ENCODE measurements at regions not wholly inside any gene's neighbourhood (a gene's known extent, or its start where the extent isn't known, plus 50 kb on each side); places are given as distances from the start of the nearest gene placed in this dataset.
A peak's percentile ranks its signal among the peaks of the same experiment; 100 is the strongest.
"Not testable (repeated sequence)": the region's sequence is repeated elsewhere in the genome, so short reads cannot be mapped to it uniquely, and the experiment has no call there.

DNA sequence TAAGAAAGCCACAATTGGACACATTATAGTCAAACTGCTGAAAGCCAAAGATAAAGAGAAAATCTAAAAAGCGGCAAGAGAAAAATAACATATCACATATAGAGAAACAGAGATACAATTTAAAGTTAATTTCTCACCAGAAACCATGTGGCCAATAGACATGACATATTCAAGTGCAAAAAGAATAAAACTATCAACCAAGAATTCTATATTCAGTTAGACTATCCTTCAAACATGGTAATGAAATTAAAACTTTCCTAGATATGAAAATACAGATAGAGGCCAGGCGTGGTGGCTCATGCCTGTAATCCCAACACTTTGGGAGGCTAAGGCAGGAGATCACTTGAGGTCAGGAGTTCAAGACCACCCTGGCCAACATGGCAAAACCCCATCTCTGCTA lies 129.1 kb upstream of the RNF32 start:
- DNase-seq = no peak

DNA sequence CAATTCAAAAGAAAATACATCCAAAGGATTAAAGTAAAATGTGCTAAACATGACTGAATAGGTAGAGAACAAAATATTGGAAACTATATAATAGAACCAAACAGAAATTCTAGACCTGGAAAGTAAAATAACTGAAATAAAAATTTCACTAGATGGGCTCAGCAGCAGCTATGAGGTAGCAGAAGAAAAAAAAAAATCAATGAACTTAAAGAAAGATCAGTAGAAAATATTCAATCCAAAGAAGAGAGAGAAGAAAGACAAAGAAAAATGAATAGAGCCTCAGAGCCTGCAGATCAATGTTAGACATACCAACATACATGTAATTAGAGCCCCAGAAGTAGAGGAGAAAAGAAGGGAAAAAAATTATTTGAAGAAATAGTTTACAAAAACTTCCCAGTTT lies 129.6 kb upstream of the RNF32 start:
- DNase-seq = no peak

DNA sequence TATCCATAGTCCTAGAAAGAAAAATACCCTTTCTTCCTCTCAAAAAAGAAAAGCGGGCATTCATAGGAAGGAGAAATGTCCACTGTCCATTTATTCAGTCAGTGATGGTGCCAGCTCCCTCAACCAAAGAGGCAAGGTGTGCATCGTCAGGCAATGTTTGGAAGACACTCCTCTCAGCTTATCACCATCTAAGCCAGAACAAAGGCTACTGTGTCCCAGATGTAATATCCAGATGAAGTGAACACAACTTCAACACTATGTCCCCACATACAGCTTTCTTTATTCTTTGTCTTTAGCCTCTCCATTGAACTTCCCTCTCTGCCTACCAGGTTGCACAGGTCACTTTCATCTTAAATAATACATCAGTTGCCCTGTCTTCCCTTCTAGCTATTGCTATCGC lies 131.4 kb upstream of the RNF32 start:
- DNase-seq = no peak

DNA sequence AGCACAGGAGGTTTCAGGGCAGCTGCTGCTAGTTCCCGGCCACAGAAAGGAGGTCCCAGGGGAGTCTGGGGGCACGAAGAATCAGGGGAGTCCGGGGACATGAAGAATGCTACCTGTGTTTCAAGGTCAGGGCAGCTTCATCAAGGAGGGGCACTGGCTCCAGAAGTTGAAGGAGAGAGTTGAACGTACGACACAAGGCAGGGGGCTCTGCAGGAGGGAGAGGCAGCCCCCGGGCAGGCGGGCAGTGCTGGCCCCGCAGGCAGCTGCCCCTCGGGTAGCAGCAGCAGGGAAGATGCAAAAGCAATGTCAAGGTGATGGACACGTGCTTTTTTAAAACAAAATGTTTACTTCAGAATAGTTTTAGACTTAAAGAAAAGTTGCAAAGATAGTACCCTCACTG lies 134.7 kb upstream of the RNF32 start:
- no peak for DNase-seq

DNA sequence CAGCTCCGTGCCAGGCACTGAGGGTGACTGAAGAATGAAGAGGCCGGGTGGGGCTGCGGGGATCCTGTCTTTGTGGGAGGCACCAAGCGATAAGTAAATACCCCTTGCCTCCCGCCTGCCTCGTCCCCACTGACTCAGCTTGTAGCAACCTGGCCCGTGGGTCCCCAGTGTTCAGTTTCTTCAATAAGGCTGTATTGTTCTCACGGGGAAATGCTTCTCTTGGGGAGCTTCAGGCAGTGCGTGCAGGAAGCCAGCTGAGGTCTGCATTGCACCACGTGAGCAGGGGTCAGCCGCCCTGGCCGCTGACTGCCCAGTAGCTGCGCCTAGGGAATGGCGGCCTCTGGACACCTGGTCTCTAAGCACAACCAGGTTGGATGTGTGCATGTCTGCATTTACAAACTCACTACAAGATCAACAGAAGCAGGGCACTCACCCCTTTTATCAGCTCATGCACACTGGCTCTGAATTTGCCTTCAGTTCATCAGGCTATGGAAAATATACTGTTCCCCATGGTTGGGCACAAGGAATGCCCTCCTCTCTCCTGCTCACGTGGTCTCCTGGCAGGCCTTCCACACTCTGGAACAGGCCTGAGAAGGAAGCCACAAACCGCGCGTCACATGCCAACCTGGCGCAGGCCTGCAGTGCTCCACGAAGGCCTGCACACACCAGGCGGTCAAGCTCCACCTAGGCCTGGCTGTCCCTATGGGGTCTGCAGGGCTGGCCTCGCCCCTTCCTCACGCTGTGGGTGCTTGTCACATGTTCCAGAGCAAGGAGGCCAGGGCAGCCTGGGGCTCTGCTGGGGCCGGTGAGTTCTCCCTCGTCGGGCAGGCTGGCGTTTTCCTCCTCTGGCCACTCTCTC lies 135.7 kb upstream of the RNF32 start:
- no peak for DNase-seq

DNA sequence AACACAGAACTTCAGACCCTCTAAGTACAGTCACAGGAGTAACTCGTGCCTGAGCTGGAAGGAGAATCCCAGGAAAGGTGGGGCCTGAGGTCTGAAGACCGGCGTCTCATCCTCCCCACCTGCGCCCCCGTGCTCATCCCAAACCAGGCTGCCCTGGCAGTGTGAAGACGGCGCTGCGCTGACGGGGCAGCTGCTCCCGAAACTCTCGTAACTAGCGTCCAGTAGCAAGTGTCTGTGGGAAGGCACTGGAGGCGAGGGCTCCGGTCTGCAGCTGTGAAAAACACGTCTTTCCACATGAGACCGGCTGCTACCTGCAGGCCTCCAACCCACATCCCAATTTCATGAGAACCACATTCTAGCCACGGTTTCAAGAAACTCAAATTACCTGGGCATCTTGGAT lies 136.6 kb upstream of the RNF32 start:
- no peak for DNase-seq

DNA sequence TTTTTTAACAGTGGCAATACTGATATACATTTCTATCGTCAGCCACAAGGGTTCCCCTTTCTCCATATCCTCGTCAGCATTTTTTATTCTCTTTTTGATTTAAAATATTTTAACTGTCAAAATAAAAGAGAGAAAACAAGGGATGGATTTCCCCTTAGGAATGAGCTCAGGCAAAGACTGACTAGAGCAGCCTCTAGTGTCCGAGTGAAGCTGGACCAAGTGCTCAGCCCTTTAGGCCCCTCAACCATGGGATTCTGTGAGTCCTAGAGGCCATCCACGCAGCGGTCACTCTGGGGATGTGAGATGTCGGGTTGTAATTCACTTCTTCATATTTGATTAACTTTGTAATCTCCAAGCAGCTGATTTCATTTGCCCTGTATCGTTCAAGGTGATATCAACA lies 137.4 kb upstream of the RNF32 start:
- no peak for DNase-seq

DNA sequence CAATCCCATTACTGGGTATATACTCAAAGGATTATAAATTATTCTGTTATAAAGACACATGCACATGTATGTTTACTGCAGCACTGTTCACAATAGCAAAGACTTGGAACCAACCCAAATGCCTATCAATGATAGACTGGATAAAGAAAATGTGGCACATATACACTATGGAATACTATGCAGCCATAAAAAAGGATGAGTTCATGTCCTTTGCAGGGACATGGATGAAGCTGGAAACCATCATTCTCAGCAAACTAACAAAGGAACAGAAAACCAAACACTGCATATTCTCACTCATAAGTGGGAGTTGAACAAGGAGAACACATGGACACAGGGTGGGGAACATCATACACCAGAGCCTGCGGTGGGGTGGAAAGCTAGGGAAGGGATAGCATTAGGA lies 138.8 kb upstream of the RNF32 start:
- not testable (repeated sequence) for DNase-seq

DNA sequence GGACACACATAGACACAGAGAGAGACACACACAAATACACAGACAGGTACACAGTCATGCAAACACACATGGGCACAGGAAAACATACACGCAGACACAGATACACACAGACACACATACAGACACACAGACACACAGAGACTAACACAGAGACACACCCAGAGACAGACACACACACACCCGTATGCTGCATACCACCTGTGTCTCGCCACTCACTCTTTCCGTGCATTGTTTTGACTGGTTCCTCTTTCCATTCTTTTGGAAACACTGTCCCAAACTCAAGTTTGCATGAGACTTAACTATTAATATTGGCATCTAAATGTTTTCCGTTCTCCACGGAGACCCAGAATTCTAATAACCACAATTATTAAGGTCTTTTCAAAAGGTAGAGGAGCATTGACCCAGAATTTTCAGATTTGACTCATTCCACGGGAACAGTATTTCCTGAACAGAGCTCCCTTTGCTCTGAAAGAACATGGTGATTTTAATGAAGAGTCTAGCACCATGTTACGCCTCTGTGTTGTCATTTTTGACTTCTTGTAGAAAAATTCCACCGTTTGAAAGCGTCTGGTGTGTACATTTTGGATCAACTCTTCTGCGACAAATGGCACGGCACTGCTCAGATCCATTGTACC lies 141.2 kb upstream of the RNF32 start:
- DNase-seq = no peak

DNA sequence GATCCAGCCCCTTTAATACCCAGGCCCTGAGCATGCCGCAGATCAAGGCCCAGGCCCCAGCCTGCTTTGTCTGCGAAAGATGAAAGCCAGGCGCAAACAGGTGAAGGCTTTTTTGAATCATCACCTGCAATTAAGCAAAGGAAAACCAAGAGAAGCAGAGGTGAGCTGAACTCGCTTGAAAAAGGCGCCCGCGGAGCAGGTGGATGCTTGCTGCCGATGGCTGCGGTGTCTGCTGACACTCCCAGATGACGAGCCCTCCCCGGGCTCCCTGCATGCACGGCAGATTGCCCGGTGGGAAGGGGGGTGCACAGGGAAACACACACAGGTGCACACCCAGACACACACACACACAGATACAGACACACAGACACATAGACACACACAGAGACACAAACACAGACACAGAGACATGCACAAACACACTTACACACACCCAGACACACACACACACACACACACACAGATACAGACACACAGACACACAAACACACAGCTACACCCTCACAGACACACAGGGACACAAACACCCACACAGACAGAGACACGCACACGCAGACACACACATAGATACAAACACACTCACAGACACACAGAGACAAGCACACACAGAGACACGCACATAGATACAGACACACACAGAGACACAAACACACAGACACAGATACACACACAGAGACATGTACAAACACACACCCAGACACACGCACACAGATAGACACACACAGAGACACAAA lies 142.6 kb upstream of the RNF32 start:
- no peak for DNase-seq

DNA sequence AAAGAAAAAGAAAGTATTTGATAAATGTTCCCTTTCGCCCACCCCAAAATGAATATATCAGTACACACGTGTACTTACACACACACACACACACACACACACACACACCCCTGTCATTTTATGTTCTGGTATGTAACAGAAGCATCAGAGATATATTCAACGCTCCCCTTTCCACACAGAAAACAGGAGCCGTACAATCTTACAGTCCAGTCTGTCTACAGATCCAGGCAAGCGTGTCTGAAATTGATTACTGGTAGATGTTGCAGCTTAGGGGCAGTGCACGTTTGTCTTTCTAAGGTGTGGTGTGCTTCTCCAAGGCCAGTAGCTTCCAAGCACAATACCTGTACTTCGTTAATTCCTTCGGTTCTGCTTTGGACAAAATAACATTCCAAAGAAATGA lies 143.7 kb upstream of the RNF32 start:
- DNase-seq = no peak

DNA sequence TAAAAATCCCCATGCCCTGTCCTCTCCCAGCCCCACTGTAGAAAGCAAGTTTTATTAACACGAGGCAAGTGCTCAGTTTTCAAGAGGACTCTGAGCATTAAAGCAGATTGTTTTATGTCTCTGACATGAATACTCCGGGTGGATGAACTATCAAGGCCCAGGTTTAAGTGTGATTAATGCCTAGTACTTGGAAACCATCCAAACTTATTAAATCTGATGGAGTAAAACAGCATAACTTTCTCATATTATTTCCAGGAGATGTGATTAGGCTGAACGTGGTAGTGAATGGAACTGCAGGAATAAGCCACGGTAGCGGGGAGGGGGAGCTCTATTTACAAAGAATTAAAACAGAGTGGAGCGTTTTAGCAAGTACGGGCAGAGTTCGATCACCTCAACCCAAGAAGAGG lies 144.2 kb upstream of the RNF32 start:
- DNase-seq = no peak

DNA sequence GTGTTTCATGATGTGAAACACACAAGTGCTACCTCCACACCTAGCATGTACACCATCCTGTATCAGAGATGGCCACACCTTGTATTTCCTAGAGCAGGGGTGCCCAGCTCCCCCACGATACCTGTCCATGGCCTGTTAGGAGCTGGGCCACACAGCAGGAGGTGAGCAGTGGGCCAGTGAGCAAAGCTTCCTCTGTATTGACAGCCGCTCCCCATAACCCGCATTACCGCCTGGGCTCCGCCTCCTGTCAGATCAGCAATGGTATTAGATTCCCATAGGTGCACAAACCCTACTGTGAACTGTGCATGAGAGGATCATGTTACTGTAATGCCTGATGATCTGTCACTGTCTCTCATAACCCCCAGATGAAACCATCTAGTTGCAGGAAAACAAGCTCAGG lies 145.6 kb upstream of the RNF32 start:
- no peak for DNase-seq

DNA sequence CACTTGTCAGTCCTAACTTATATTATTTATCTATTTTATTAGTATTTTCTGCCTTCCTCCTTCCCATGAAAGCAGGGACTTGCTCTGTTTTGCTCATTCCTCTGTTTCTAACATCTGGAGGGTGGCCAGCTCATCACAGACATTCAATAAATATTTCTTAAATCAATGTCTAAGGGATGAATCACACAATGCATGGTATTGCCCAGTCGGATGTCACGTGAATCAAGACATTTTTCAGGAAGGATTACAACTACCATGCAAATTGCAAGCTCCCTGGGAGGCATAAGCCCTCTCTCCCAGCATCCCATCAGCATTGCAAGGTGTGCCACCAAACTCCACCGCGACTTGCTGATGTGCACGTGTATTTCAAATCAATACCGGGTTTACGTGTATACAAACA lies 146.6 kb upstream of the RNF32 start:
- DNase-seq = no peak

DNA sequence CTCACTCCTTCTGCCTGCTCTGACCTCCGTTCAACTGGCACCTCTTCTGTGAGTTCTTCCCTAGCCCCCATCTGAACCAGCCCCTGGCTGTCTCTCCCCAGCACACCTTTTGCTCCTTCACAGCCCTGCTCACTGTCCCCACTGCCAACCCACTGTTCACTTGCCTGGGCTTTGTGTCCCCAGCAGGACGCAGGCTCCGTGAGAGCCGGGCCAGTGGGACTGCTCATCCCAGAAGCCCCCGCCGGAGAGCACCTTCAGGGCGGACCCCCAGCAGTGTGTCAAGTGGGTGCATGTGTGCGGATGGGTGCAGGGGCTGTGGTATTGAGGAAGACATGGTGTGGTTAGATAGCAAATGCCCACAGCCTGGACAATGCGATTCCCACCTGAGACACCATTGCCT lies 148.4 kb upstream of the RNF32 start:
- no peak for DNase-seq

DNA sequence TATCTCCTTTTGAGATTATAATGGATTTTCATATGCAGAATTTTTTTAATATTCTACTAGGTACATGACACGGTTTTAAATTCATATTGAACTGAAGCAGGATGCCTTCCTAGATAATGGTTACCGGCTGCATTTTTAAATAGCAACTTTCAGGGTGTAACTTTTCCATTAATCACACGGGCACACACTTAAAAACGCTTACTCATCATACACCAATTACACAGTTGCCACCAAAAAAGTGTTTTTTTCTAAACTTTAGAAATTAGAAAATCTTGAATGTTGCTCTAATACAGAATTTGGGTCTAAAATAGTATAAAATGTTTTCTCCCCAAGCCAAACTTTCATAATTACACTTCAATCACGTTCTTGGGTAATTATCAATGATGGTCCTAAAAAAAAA lies 149.1 kb upstream of the RNF32 start:
- no peak for DNase-seq

DNA sequence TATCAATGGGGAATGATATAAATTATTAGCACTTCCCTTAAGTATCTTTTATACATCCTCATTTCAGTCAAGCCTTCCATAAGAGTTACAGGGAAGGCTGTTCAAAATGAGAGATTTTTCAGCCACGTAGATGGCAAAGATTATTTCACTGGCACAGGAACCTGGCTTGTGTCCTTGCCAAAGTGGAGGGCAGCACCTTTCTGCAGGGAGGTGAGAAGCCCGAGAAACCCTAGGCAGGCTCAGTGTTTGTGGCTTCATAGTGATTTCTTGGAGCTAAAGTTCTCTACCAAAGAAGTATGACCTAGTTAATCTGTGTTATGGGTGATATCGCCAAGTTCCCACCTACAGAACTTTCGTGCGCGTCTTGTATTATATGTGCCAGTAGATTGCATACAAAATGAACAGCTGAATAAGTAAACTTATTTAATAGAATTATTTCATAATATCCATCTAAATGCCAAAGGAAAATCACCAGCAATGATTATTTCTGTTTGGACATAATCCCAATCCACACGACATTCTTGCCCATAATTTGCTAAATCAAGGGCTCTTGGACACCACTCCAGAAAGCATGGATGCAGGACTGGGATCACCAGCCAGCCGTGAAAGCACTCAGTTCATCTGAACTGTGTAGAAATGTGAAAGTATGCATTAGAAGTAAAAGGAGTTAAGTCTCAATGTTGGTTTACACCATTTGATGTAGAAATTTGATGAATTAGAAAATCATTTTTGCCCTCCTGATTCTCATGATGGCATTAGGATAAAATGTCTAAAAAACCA lies 150.4 kb upstream of the RNF32 start:
- DNase-seq = no peak

DNA sequence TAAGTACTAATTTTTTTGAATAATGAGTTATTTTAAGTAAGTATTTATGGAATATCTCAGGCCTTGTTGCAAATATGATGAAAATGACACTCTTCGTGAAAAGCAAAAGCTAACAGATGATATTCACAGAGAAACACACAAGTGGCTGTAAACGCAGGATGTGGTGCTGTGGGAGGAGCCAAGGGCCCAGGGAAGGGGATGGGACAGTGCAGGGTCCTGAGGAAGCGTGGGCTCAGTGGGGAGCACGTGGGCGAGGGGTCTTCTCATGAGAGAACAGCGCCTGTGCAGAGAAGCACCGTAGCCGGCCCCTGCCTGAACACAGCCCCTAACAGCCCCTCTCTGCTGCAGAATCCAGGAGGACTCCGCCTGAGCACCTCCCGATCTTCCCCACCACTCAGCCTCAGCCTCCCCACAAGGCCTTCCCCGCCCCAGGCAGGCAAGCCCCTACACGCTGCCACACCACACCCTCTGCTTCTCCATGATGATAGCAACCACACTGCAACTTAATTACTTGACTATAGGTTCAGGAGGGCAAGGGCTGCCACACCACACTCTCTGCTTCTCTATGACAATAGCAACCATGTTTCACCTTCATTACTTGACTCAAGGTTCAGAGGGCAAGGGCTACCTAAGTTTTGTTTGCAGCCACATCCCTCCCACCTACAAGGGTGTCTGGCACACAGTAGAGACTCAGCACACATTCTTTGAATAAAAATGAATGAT lies 152.6 kb upstream of the RNF32 start:
- no peak for DNase-seq

DNA sequence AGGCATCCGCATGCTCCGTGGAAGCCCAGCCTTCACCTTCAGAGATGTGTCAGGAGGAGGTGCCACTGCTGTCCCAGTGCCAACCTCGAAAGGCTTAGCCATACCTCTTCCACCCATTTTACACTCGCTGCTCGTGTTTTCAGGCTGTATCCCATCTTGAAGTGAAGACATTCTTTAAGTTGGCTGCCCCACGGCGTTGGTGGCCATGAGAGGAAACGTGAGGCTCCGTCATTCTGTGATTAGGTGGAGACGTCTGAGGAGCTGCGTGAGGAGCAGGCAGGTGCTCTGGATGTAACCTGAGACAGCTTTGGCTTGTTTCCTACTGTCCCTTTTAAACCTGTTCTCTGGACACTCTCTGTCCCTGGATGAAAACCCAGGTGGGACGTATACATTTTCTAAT lies 159.9 kb upstream of the RNF32 start:
- no peak for DNase-seq

DNA sequence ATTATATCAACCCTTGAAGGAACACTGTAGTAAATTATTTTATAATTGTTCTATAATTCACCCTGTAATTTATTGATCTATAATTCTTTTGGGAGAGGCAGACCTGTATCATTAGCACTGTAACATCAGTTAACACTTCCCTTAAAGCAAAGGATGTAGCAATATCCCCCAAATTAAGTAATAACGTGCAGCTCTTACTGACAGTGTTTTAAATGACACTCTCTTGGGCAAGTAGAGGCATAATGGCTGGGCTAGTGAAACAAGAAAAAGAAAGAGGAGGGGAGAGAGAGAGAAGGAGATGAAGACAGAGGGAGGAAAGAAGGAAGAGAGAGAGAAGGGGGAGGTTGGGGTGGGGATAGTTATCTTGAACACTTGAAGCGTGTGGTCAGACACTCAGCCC lies 161.0 kb upstream of the RNF32 start:
- DNase-seq = no peak

DNA sequence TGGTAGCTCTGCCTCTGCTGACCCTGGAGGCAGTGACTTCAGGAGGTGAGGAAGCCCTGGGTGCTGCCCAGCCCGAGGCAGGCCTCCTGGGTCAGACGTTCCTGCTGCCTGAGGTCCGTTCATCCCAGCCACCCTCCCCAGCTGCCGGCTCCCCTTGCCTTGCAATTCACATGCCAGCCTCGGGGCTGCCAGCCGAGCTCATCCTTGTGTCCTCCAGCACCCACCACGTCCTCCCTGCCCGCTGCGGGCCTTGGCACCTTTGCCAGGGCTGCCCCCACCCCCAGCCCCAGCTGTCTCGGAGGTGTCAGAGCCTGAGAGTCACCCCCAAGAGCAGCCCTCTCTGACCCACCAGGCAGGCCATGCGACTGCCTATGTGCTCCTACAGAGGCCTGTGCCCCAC lies 162.1 kb upstream of the RNF32 start:
- DNase-seq = no peak

DNA sequence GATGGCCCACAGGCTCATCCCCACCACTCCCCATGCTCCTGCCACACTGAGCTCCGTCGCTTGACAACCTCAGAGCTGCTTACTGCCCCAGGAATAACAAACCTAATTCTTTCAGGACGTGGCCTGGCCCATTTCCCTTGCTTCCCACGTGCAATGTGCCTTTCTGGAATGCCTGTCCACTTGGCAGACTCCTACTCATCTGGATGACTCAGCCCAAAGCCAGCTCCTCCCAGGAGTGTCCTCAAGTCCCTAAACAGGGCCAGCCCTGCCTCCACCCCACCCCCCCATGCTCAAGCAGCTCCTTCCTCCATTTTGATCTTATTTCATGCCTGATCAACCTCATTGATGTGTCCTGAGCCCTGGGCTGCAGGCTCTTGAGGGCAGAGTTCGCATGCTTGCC lies 164.9 kb upstream of the RNF32 start:
- no peak for DNase-seq

DNA sequence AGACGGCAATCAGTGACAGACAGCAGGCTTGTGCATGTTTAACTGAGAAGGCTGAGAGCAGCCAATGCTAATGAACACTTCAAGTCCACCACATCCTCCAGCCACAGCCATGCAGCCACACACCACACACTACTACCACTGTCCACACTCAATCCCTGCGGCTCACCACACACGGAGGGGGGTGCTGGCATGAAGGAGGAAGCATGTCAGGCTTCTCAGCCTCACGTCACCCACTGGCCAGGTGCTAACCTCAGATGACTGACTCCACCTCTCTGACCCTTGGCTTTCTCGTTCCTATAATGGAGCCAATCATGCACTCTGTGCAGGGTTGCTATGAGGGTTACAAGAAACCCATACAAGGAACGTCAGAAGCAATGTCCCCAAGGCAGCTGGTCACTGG lies 165.4 kb upstream of the RNF32 start:
- peak; percentile 2 for DNase-seq

All from activated CD4-positive, alpha-beta T cell treated with anti-CD3 and anti-CD28 coated beads, Interleukin-10, Interleukin-2, amounts not matched to agents 100 ng/mL and 50 ng/mL, durations not matched to agents 16 hours and 8 hours (primary cell).